Sigmoid colon (tissue), 6 donors: ENCODE measurements at regions not wholly inside any gene's neighbourhood (a gene's known extent, or its start where the extent isn't known, plus 50 kb on each side); places are given as distances from the start of the nearest gene placed in this dataset.

Experiments
- DNase-seq: peaks from one replicate; pipeline ENCODE4 v3.0.0-alpha.2; 2019
- H3K27ac ChIP-seq, 4 donors: fragments of 200-600 bp; sonication (generic); one replicate each; pipeline ENCODE4 v1.5.1; 2016 to 2019; ENCODE audit warnings: mild to moderate bottlenecking in 1 of 4
- H3K27me3 ChIP-seq, 3 donors: fragments of 200-600 bp; sonication (generic); one replicate each; pipeline ENCODE4 v1.5.1; 2019; ENCODE audit warnings: mild to moderate bottlenecking in 1 of 3
- H3K36me3 ChIP-seq, 4 donors: fragments of 200-600 bp; sonication (generic); one replicate each; pipeline ENCODE4 v1.5.1; 2016 to 2019
- H3K4me1 ChIP-seq, 4 donors: fragments of 200-600 bp; sonication (generic); one replicate each; pipeline ENCODE4 v1.5.1; 2017 to 2019
- H3K4me3 ChIP-seq, 4 donors: fragments of 200-600 bp; sonication (generic); one replicate each; pipeline ENCODE4 v1.5.1; 2017 to 2019; ENCODE audit warnings: mild to moderate bottlenecking in 2 of 4, moderate library complexity in 1 of 4
- H3K9me3 ChIP-seq, 4 donors: fragments of 200-600 bp in 3 of 4; sonication (generic) in 3 of 4; one replicate each; pipeline versions ENCODE4 v1.5.1 to v1.6.1; 2013 to 2019
- CTCF ChIP-seq, 4 experiments: fragments of 450-650 bp in 3 of 4; fragments of 200-600 bp in 1 of 4; IDR thresholded peaks; one replicate each; pipeline ENCODE4 v1.5.1; 2016 to 2019; ENCODE audit warnings: antibody characterized with exemption in 4 of 4, mild to moderate bottlenecking in 3 of 4, moderate library complexity in 2 of 4
- EP300 ChIP-seq, 4 donors: sonication (generic); formaldehyde crosslinking; IDR thresholded peaks; one replicate each; pipeline ENCODE4 v1.6.1; 2017; ENCODE audit warnings: antibody characterized with exemption in 4 of 4
- POLR2A ChIP-seq, 2 donors: fragments of 450-650 bp; IDR thresholded peaks; one replicate each; pipeline ENCODE4 v1.6.1; 2016; ENCODE audit warnings: antibody characterized with exemption in 2 of 2, mild to moderate bottlenecking in 2 of 2, moderate library complexity in 2 of 2
- POLR2AphosphoS5 ChIP-seq, 4 donors: sonication (generic); formaldehyde crosslinking; IDR thresholded peaks; one replicate each; pipeline ENCODE4 v1.6.1; 2017; ENCODE audit warnings: antibody characterized with exemption in 4 of 4
- WGBS, 2 donors: extraction: QIAGEN DNeasy Blood & Tissue Kit; methylation state at CpG; one replicate each; pipeline ENCODE4 v1.1.7; 2013; 5-methylcytosine and 5-hydroxymethylcytosine counted together
- intact Hi-C: fragments of 100-400 bp; cut with DNase I; formaldehyde crosslinking; loops from one replicate; pipeline ENCODE4 v1.15.1; 2023
- donor health status: healthy with polysubstance abuse.
- donor health status: healthy.

GRCh38 chr12:82578725-82579124 lies 108.0 kb upstream of the TMTC2 start:
- Histone ChIP-seq H3K36me3 (no peaks in the 10 kb centered on the region), H3K4me1 (no peaks in the 10 kb centered on the region), H3K27ac (no peak overlapping the region), H3K9me3 (no peaks in the 10 kb centered on the region), H3K27me3 (no peaks in the 10 kb centered on the region), H3K4me3 (no peak overlapping the region)
- no peak for DNase-seq
- WGBS, 2 donors, result 94 to 95% methylated on average over 2 of the region's 2 CpGs
- no peak for TF ChIP-seq CTCF (IDR thresholded peaks at IDR 0.05)
- TF ChIP-seq POLR2AphosphoS5 (IDR thresholded peaks at IDR 0.05), result no peak
- no peak for TF ChIP-seq POLR2A (IDR thresholded peaks at IDR 0.05)
- TF ChIP-seq EP300 (IDR thresholded peaks at IDR 0.05), result no peak
- intact Hi-C loops, result no loop called here

- Histone ChIP-seq H3K4me1 (no peaks in the 10 kb centered on the region), H3K9me3 (peaks cover 0 to 9% (median 2%) of the 10 kb centered on the region in 4 donors), H3K27ac (no peak overlapping the region), H3K36me3 (no peaks in the 10 kb centered on the region), H3K4me3 (no peak overlapping the region), H3K27me3 (no peaks in the 10 kb centered on the region)
- intact Hi-C loops, result no loop called here
- no peak for DNase-seq
- WGBS, 2 donors, result 65 to 66% methylated on average over 1 of the region's 1 CpG
- TF ChIP-seq POLR2AphosphoS5 (IDR thresholded peaks at IDR 0.05) (no peak), CTCF (IDR thresholded peaks at IDR 0.05) (no peak), POLR2A (IDR thresholded peaks at IDR 0.05) (no peak), EP300 (IDR thresholded peaks at IDR 0.05) (no peak)
These were observed 103.0 kb upstream of the TMTC2 start for GRCh38 chr12:82583756-82584155.

GRCh38 chr12:82593143-82593542 lies 93.6 kb upstream of the TMTC2 start:
- intact Hi-C loops, result no loop called here
- Histone ChIP-seq H3K4me3 (no peak overlapping the region), H3K27me3 (no peaks in the 10 kb centered on the region), H3K9me3 (peaks cover 0 to 5% (median 0%) of the 10 kb centered on the region in 4 donors), H3K27ac (no peak overlapping the region), H3K4me1 (no peaks in the 10 kb centered on the region), H3K36me3 (no peaks in the 10 kb centered on the region)
- no peak for DNase-seq
- WGBS, 2 donors, result 59 to 78% methylated on average over 3 of the region's 3 CpGs
- TF ChIP-seq POLR2AphosphoS5 (IDR thresholded peaks at IDR 0.05) (no peak), EP300 (IDR thresholded peaks at IDR 0.05) (no peak), CTCF (IDR thresholded peaks at IDR 0.05) (no peak), POLR2A (IDR thresholded peaks at IDR 0.05) (no peak)

GRCh38 chr12:82593901-82594396 lies 92.8 kb upstream of the TMTC2 start:
- intact Hi-C loops, result no loop called here
- 11 to 42% methylated on average over 1 of the region's 1 CpG for WGBS, 2 donors

More at GRCh38 chr12:82593901-82594396, 92.8 kb upstream of the TMTC2 start:
- H3K27ac ChIP-seq, result no peak overlapping the region
- no peak for TF ChIP-seq POLR2AphosphoS5 (IDR thresholded peaks at IDR 0.05)
- no peak for TF ChIP-seq CTCF (IDR thresholded peaks at IDR 0.05)
- TF ChIP-seq POLR2A (IDR thresholded peaks at IDR 0.05), result no peak
- no peak for TF ChIP-seq EP300 (IDR thresholded peaks at IDR 0.05)
- no peaks in the 10 kb centered on the region for H3K36me3 ChIP-seq
- no peak for DNase-seq
- no peaks in the 10 kb centered on the region for H3K4me1 ChIP-seq
- no peaks in the 10 kb centered on the region for H3K9me3 ChIP-seq
- no peak overlapping the region for H3K4me3 ChIP-seq
- H3K27me3 ChIP-seq, result no peaks in the 10 kb centered on the region
